ENCODE measurements at regions not wholly inside any gene's neighbourhood (a gene's known extent, or its start where the extent isn't known, plus 50 kb on each side); places are given as distances from the start of the nearest gene placed in this dataset.

- no peak for ATAC-seq
These were observed 54.6 kb downstream of the ARL4A start for GRCh38 chr7:12741951-12742575.

More at GRCh38 chr7:12741951-12742575, 54.6 kb downstream of the ARL4A start:
- no peaks in the 10 kb centered on the region for H3K79me2 ChIP-seq (replicated peaks; ENCODE audit: insufficient read depth)
- no peak overlapping the region for H3K27ac ChIP-seq (ENCODE audit: low read depth)
- H3K9me2 ChIP-seq (ENCODE audit: insufficient read depth) = 0 out of 2 replicates have a peak, but pooled peaks cover 4% of the 10 kb centered on the region
- no peak for DNase-seq (ENCODE audit: low spot score)
- H3K36me3 Mint-ChIP-seq (ENCODE audit: low read depth) = peaks cover 2% of the 10 kb centered on the region; the same call in 1 of the 3 replicates
- no peaks in the 10 kb centered on the region for H3K9me3 Mint-ChIP-seq
- no peak overlapping the region for H2AFZ ChIP-seq
- H3K27ac Mint-ChIP-seq = no peak overlapping the region
- no peaks in the 10 kb centered on the region for H3K36me3 ChIP-seq (ENCODE audit: insufficient read depth)
- no peaks in the 10 kb centered on the region for H3K27me3 ChIP-seq (ENCODE audit: insufficient read depth)
- no peaks in the 10 kb centered on the region for H3K4me1 Mint-ChIP-seq
- no peak overlapping the region for H3K4me3 Mint-ChIP-seq
- H3K4me1 ChIP-seq (ENCODE audit: insufficient read depth) = no peaks in the 10 kb centered on the region
- no peak for TF ChIP-seq REST (IDR thresholded peaks at IDR 0.05; ENCODE audit: unreplicated experiment)
- no peak for TF ChIP-seq ZNF331 (CRISPR knock-in tag; IDR thresholded peaks at IDR 0.05; ENCODE audit: low read depth)
- TF ChIP-seq, protein P1, sequence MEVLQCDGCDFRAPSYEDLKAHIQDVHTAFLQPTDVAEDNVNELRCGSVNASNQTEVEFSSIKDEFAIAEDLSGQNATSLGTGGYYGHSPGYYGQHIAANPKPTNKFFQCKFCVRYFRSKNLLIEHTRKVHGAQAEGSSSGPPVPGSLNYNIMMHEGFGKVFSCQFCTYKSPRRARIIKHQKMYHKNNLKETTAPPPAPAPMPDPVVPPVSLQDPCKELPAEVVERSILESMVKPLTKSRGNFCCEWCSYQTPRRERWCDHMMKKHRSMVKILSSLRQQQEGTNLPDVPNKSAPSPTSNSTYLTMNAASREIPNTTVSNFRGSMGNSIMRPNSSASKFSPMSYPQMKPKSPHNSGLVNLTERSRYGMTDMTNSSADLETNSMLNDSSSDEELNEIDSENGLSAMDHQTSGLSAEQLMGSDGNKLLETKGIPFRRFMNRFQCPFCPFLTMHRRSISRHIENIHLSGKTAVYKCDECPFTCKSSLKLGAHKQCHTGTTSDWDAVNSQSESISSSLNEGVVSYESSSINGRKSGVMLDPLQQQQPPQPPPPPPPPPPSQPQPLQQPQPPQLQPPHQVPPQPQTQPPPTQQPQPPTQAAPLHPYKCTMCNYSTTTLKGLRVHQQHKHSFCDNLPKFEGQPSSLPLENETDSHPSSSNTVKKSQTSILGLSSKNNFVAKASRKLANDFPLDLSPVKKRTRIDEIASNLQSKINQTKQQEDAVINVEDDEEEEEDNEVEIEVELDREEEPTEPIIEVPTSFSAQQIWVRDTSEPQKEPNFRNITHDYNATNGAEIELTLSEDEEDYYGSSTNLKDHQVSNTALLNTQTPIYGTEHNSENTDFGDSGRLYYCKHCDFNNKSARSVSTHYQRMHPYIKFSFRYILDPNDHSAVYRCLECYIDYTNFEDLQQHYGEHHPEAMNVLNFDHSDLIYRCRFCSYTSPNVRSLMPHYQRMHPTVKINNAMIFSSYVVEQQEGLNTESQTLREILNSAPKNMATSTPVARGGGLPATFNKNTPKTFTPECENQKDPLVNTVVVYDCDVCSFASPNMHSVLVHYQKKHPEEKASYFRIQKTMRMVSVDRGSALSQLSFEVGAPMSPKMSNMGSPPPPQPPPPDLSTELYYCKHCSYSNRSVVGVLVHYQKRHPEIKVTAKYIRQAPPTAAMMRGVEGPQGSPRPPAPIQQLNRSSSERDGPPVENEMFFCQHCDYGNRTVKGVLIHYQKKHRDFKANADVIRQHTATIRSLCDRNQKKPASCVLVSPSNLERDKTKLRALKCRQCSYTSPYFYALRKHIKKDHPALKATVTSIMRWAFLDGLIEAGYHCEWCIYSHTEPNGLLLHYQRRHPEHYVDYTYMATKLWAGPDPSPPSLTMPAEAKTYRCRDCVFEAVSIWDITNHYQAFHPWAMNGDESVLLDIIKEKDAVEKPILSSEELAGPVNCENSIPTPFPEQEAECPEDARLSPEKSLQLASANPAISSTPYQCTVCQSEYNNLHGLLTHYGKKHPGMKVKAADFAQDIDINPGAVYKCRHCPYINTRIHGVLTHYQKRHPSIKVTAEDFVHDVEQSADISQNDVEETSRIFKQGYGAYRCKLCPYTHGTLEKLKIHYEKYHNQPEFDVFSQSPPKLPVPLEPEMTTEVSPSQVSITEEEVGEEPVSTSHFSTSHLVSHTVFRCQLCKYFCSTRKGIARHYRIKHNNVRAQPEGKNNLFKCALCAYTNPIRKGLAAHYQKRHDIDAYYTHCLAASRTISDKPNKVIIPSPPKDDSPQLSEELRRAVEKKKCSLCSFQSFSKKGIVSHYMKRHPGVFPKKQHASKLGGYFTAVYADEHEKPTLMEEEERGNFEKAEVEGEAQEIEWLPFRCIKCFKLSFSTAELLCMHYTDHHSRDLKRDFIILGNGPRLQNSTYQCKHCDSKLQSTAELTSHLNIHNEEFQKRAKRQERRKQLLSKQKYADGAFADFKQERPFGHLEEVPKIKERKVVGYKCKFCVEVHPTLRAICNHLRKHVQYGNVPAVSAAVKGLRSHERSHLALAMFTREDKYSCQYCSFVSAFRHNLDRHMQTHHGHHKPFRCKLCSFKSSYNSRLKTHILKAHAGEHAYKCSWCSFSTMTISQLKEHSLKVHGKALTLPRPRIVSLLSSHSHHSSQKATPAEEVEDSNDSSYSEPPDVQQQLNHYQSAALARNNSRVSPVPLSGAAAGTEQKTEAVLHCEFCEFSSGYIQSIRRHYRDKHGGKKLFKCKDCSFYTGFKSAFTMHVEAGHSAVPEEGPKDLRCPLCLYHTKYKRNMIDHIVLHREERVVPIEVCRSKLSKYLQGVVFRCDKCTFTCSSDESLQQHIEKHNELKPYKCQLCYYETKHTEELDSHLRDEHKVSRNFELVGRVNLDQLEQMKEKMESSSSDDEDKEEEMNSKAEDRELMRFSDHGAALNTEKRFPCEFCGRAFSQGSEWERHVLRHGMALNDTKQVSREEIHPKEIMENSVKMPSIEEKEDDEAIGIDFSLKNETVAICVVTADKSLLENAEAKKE (CRISPR knock-in tag; IDR thresholded peaks at IDR 0.05) = no peak
- no peak for TF ChIP-seq NANOG (IDR thresholded peaks at IDR 0.05; ENCODE audit: borderline replicate concordance)
- TF ChIP-seq JUNB (IDR thresholded peaks at IDR 0.05; ENCODE audit: unreplicated experiment) = no peak
- TF ChIP-seq POLR2AphosphoS5 (IDR thresholded peaks at IDR 0.05; ENCODE audit: low read depth) = no peak
- no peak for TF ChIP-seq EZH2phosphoT487 (IDR thresholded peaks at IDR 0.05; ENCODE audit: unreplicated experiment)
- TF ChIP-seq STAT1 (IDR thresholded peaks at IDR 0.05; ENCODE audit: unreplicated experiment) = no peak
- no peak for TF ChIP-seq CREB1 (CRISPR knock-in tag; IDR thresholded peaks at IDR 0.05; ENCODE audit: low read depth)
- TF ChIP-seq, protein P2, sequence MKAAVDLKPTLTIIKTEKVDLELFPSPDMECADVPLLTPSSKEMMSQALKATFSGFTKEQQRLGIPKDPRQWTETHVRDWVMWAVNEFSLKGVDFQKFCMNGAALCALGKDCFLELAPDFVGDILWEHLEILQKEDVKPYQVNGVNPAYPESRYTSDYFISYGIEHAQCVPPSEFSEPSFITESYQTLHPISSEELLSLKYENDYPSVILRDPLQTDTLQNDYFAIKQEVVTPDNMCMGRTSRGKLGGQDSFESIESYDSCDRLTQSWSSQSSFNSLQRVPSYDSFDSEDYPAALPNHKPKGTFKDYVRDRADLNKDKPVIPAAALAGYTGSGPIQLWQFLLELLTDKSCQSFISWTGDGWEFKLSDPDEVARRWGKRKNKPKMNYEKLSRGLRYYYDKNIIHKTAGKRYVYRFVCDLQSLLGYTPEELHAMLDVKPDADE (IDR thresholded peaks at IDR 0.05) = no peak
- TF ChIP-seq EZH2 (IDR thresholded peaks at IDR 0.05; ENCODE audit: low read depth, unreplicated experiment) = no peak
- TF ChIP-seq, protein P3, sequence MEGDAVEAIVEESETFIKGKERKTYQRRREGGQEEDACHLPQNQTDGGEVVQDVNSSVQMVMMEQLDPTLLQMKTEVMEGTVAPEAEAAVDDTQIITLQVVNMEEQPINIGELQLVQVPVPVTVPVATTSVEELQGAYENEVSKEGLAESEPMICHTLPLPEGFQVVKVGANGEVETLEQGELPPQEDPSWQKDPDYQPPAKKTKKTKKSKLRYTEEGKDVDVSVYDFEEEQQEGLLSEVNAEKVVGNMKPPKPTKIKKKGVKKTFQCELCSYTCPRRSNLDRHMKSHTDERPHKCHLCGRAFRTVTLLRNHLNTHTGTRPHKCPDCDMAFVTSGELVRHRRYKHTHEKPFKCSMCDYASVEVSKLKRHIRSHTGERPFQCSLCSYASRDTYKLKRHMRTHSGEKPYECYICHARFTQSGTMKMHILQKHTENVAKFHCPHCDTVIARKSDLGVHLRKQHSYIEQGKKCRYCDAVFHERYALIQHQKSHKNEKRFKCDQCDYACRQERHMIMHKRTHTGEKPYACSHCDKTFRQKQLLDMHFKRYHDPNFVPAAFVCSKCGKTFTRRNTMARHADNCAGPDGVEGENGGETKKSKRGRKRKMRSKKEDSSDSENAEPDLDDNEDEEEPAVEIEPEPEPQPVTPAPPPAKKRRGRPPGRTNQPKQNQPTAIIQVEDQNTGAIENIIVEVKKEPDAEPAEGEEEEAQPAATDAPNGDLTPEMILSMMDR (conservative IDR thresholded peaks at IDR 0.05; ENCODE audit: low read depth in 2 of 2) = no peak
- TF ChIP-seq ZNF114 (CRISPR knock-in tag; IDR thresholded peaks at IDR 0.05) = no peak
- peaks cover 2% of the 10 kb centered on the region for H3K27me3 Mint-ChIP-seq (ENCODE audit: insufficient read depth, low read depth, poor library complexity)
- H4K20me1 ChIP-seq (replicated peaks; ENCODE audit: insufficient read depth) = no peaks in the 10 kb centered on the region
- no peaks in the 10 kb centered on the region for H3F3A ChIP-seq (replicated peaks; ENCODE audit: low read depth)
- H3K4me3 ChIP-seq = no peak overlapping the region
- H3K4me2 ChIP-seq = no peak overlapping the region

All from GM23338 (cell line).